GM12891 (cell line): ENCODE measurements at regions not wholly inside any gene's neighbourhood (a gene's known extent, or its start where the extent isn't known, plus 50 kb on each side); places are given as distances from the start of the nearest gene placed in this dataset.

ENCODE experiments used
- POLR2A ChIP-seq: IDR thresholded peaks from 2 replicates; pipeline ENCODE4 v1.6.1; 2011; ENCODE audit warnings: low read depth, low read length, control low read depth
- POLR2AphosphoS5 ChIP-seq: IDR thresholded peaks from 2 replicates; pipeline ENCODE4 v1.6.1; 2011; ENCODE audit warnings: low read depth, low read length, control low read depth
- TAF1 ChIP-seq: IDR thresholded peaks from 2 replicates; pipeline ENCODE4 v1.6.1; 2011; ENCODE audit warnings: low read depth, low read length, control low read depth

DNA sequence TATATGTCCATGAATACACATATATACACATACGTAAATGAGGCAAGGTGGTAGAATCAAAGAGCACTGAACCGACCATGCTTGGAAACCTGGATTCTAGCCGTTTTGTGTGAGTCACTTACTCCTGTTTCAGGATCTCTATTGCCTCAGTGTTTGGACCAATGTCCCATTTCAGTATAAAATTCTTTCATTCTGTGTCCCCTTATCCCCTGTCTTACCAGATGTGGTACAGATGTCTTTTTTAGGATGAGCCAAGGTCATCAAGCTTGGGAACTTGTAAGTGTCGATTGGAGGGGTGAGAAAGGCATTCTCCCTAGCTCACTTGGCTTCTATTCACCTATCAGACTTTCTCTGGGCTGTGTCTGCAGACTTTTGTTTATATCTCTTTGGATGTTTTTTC, 139.9 kb upstream of the CHL1 start:
- TF ChIP-seq TAF1, result no peak
- TF ChIP-seq POLR2A, result no peak
- TF ChIP-seq POLR2AphosphoS5, result no peak
